Gastroesophageal sphincter (tissue), 3 donors: ENCODE measurements at regions not wholly inside any gene's neighbourhood (a gene's known extent, or its start where the extent isn't known, plus 50 kb on each side); places are given as distances from the start of the nearest gene placed in this dataset.

Experiments
- CTCF ChIP-seq, 4 experiments: fragments of 200-600 bp in 2 of 4; fragments of 450-650 bp in 2 of 4; sonication (generic) in 1 of 4; IDR thresholded peaks; one replicate each; pipeline ENCODE4 v1.5.1; 2017 to 2019; ENCODE audit warnings: antibody characterized with exemption in 4 of 4, mild to moderate bottlenecking in 2 of 4, moderate library complexity in 2 of 4
- EP300 ChIP-seq: sonication (generic); formaldehyde crosslinking; IDR thresholded peaks from one replicate; pipeline ENCODE4 v1.6.1; 2017; ENCODE audit warnings: antibody characterized with exemption, mild to moderate bottlenecking
- POLR2A ChIP-seq, 2 donors: fragments of 450-650 bp; IDR thresholded peaks; one replicate each; pipeline ENCODE4 v1.6.1; 2017; ENCODE audit warnings: antibody characterized with exemption in 2 of 2, mild to moderate bottlenecking in 2 of 2, moderate library complexity in 1 of 2
- POLR2AphosphoS5 ChIP-seq: sonication (generic); formaldehyde crosslinking; IDR thresholded peaks from one replicate; pipeline ENCODE4 v1.6.1; 2017; ENCODE audit warnings: antibody characterized with exemption

GRCh38 chr4:176919631-176920030 lies 126.9 kb upstream of the VEGFC start:
- TF ChIP-seq CTCF (IDR thresholded peaks at IDR 0.05) (no peak), POLR2AphosphoS5 (no peak), EP300 (no peak), POLR2A (IDR thresholded peaks at IDR 0.05) (no peak)
